B cell (primary cell): ENCODE measurements at regions not wholly inside any gene's neighbourhood (a gene's known extent, or its start where the extent isn't known, plus 50 kb on each side); places are given as distances from the start of the nearest gene placed in this dataset.

ENCODE experiments used
- ATAC-seq: fragments of 200-7000 bp; cut with Tn5 transposase; one replicate; pipeline ENCODE4 v1.10.0; 2021; ENCODE audit warnings: low read depth, mild to moderate bottlenecking, moderate number of reproducible peaks, moderate library complexity
- CTCF ChIA-PET: fragments of 350-600 bp; sonication (Branson Sonifier 250); formaldehyde crosslinking; loops from one replicate; lab custom pipeline; 2021; ENCODE audit warnings: antibody characterized with exemption, inconsistent platforms; lab: Charles Lee
- POLR2A ChIA-PET: fragments of 350-600 bp; sonication (Branson Sonifier 250); formaldehyde crosslinking; loops from one replicate; lab custom pipeline; 2021; ENCODE audit warnings: antibody characterized with exemption; lab: Charles Lee
- DNase-seq: peaks from one replicate; pipeline ENCODE4 v3.0.0; 2013
- H2AFZ ChIP-seq: 2 replicates; pipeline ENCODE4 v1.6.1; 2012; ENCODE audit warnings: mild to moderate bottlenecking, low read depth, low read length; ENCODE audit not compliant: insufficient read depth, poor library complexity, severe bottlenecking
- H3K27ac ChIP-seq, 2 donors: 1 replicate in 1 of 2; 2 replicates in 1 of 2; pipeline ENCODE4 v1.5.1; 2012 to 2013; ENCODE audit warnings: low read length in 2 of 2, mild to moderate bottlenecking in 2 of 2, moderate library complexity in 1 of 2
- H3K27me3 ChIP-seq, 4 experiments: fragments of 200-600 bp in 1 of 4; sonication (generic) in 1 of 4; replicated peaks in 1 of 4; 1 replicate in 2 of 4; 2 replicates in 2 of 4; pipeline versions ENCODE4 v1.6.1 to v1.7.0; 2013 to 2016; ENCODE audit warnings: low read length in 3 of 4, mild to moderate bottlenecking in 2 of 4, mixed read lengths in 1 of 4, moderate library complexity in 1 of 4; ENCODE audit not compliant: insufficient read depth in 4 of 4, control insufficient read depth in 3 of 4; ENCODE audit errors: control extremely low read depth in 1 of 4
- H3K36me3 ChIP-seq, 2 experiments: replicated peaks in 1 of 2; 1 replicate in 1 of 2; 2 replicates in 1 of 2; pipeline versions ENCODE4 v1.6.1 to v1.7.1; 2013; ENCODE audit warnings: low read length in 1 of 2; ENCODE audit not compliant: insufficient read depth in 2 of 2, control insufficient read depth in 1 of 2; ENCODE audit errors: control extremely low read depth in 1 of 2, extremely low read depth in 1 of 2
- H3K4me1 ChIP-seq, 2 donors: fragments of 200-600 bp in 1 of 2; sonication (generic) in 1 of 2; 1 replicate in 1 of 2; 2 replicates in 1 of 2; pipeline versions ENCODE4 v1.5.1 to v1.6.1; 2013 to 2017; ENCODE audit warnings: low read length in 2 of 2; ENCODE audit not compliant: control insufficient read depth in 2 of 2, insufficient read depth in 2 of 2
- H3K4me2 ChIP-seq: replicated peaks from 2 replicates; pipeline ENCODE3; 2012; ENCODE audit warnings: mild to moderate bottlenecking, low read depth, low read length; ENCODE audit not compliant: poor library complexity, severe bottlenecking
- H3K4me3 ChIP-seq, 5 experiments: fragments of 200-600 bp in 1 of 5; sonication (generic) in 1 of 5; 1 replicate in 3 of 5; 2 replicates in 2 of 5; pipeline versions ENCODE4 v1.5.1 to v1.7.0; 2011 to 2016; ENCODE audit warnings: low read length in 4 of 5, mild to moderate bottlenecking in 4 of 5, low read depth in 2 of 5, control low read depth in 1 of 5, moderate library complexity in 1 of 5; ENCODE audit not compliant: insufficient read depth in 1 of 5; ENCODE audit errors: control extremely low read depth in 1 of 5, extremely low read depth in 1 of 5
- H3K79me2 ChIP-seq: fragments of 200-600 bp; sonication (generic); one replicate; pipeline ENCODE4 v1.6.0; 2016; ENCODE audit warnings: low read length; ENCODE audit not compliant: control insufficient read depth, insufficient read depth
- H3K9ac ChIP-seq: fragments of 200-600 bp; sonication (generic); 2 replicates; pipeline ENCODE4 v1.6.1; 2017; ENCODE audit warnings: mild to moderate bottlenecking, low read length, moderate library complexity
- H3K9me3 ChIP-seq, 3 donors: one replicate each; pipeline versions ENCODE4 v1.6.1 to v1.7.1; 2013; ENCODE audit warnings: low read length in 2 of 3; ENCODE audit not compliant: control insufficient read depth in 2 of 3, insufficient read depth in 1 of 3; ENCODE audit errors: control extremely low read depth in 1 of 3
- H4K20me1 ChIP-seq: 2 replicates; pipeline ENCODE4 v1.6.0; 2012; ENCODE audit warnings: mild to moderate bottlenecking, low read length; ENCODE audit not compliant: insufficient read depth, control insufficient read depth, poor library complexity, severe bottlenecking
- H3K27ac Mint-ChIP-seq: one replicate; pipeline ENCODE4 v1.8.0; 2021; ENCODE audit warnings: mixed read lengths
- H3K27me3 Mint-ChIP-seq: one replicate; pipeline ENCODE4 v1.8.0; 2021; ENCODE audit warnings: mixed read lengths
- H3K4me1 Mint-ChIP-seq: one replicate; pipeline ENCODE4 v1.8.0; 2021; ENCODE audit warnings: mixed read lengths
- H3K4me3 Mint-ChIP-seq: one replicate; pipeline ENCODE4 v1.8.0; 2021; ENCODE audit warnings: mixed read lengths
- H3K9me3 Mint-ChIP-seq: one replicate; pipeline ENCODE4 v1.8.0; 2022; ENCODE audit warnings: mixed read lengths; ENCODE audit not compliant: insufficient read depth
- EZH2 ChIP-seq: IDR thresholded peaks from 2 replicates; pipeline ENCODE4 v1.6.1; 2012; ENCODE audit warnings: borderline replicate concordance, low read depth, mild to moderate bottlenecking, moderate library complexity, low read length; ENCODE audit not compliant: insufficient read depth, poor library complexity, severe bottlenecking
- WGBS: methylation state at CpG from one replicate; pipeline ENCODE4 v1.1.5; 2013; ENCODE audit warnings: missing lambda C conversion rate; ENCODE audit not compliant: insufficient coverage; 5-methylcytosine and 5-hydroxymethylcytosine counted together
- intact Hi-C: fragments of 100-400 bp; cut with micrococcal nuclease; formaldehyde crosslinking; loops from one replicate; pipeline ENCODE4 v1.10.0; 2022
- TF ChIP-seq, protein P1 (sequence below): fragments of 200-600 bp; IDR thresholded peaks from one replicate; pipeline ENCODE4 v1.8.0; 2022; ENCODE audit warnings: antibody characterized with exemption, mild to moderate bottlenecking

DNA sequence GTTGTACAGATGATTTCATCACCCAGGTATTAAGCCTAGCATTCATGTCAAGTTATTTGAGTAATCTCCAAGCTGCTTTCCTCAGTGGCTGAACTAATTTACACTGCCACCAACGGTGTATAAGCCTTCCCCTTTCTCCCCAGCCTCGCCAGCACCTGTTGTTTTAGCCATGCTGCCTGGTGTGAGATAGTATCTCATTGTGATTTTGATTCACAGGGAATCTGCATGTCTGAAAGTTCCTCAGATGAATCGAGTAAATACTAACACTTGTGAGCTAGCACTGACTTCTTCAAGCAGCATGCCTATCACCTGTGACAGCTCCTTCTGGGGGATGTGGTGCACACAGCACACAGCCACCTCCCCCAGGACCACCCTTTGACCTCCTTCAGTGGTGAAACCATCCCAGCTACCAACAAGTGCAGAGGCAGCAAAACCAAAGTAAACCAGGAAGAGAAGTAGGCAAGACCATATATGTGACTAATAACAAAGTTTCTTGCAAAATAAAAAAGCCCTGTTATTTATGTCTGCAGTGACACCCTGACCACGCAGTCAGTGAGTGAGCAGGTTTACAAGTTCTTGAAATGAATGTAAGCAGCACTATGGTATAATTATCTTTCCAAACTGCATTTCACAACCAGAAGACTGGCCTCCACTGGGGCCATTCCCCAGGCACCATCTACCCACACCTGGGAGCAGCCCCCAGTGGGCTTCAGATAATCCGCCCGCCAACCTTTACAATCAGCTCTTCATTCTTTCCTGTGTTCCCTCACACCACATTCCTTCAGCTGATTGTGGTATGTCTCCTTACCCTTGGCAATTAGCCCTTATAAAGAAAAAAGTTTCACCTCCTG is 173.8 kb downstream of the ETS2 start:
- no peaks in the 10 kb centered on the region for H4K20me1 ChIP-seq
- no peak for DNase-seq

DNA sequence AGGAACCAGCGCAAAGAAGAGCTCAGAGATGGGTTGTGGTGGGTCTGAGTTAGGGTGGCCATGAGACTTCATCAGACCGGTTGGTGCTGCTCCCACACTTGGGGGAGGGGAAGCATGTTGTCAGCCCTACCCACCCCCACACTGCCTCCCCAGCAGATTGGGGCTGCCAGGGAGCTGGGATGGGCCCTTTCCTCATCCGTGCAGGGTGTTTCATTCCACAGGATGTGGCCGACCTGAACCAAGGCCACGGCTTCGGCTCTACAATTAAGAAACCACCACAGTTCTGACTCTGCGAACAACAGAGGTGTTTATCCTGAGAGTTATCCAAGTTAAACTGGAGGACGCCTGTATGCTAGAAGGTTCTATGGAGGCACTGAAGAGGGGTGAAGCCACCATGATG is 171.2 kb downstream of the ETS2 start:
- Histone ChIP-seq H2AFZ (no peak overlapping the region), H3K4me1 (no peaks in the 10 kb centered on the region), H3K27ac (no peak overlapping the region), H3K27me3 (peaks cover 0 to 8% (median 0%) of the 10 kb centered on the region in 4 experiments), H3K9ac (no peak overlapping the region), H4K20me1 (no peaks in the 10 kb centered on the region), H3K79me2 (no peaks in the 10 kb centered on the region), H3K4me2 (no peak overlapping the region), H3K4me3 (no peak overlapping the region), H3K9me3 (no peaks in the 10 kb centered on the region), H3K36me3 (no peaks in the 10 kb centered on the region)
- H3K27ac Mint-ChIP-seq = no peak overlapping the region
- ChIA-PET CTCF (no interaction called here), POLR2A (no interaction called here)
- H3K4me1 Mint-ChIP-seq = no peaks in the 10 kb centered on the region
- TF ChIP-seq, protein P1, sequence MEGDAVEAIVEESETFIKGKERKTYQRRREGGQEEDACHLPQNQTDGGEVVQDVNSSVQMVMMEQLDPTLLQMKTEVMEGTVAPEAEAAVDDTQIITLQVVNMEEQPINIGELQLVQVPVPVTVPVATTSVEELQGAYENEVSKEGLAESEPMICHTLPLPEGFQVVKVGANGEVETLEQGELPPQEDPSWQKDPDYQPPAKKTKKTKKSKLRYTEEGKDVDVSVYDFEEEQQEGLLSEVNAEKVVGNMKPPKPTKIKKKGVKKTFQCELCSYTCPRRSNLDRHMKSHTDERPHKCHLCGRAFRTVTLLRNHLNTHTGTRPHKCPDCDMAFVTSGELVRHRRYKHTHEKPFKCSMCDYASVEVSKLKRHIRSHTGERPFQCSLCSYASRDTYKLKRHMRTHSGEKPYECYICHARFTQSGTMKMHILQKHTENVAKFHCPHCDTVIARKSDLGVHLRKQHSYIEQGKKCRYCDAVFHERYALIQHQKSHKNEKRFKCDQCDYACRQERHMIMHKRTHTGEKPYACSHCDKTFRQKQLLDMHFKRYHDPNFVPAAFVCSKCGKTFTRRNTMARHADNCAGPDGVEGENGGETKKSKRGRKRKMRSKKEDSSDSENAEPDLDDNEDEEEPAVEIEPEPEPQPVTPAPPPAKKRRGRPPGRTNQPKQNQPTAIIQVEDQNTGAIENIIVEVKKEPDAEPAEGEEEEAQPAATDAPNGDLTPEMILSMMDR = no peak
- no peak for TF ChIP-seq EZH2
- H3K4me3 Mint-ChIP-seq = no peak overlapping the region
- no peaks in the 10 kb centered on the region for H3K9me3 Mint-ChIP-seq
- 100% methylated on average over 5 of the region's 8 CpGs for WGBS
- no peak for DNase-seq
- no peak for ATAC-seq
- H3K27me3 Mint-ChIP-seq = peaks cover 20% of the 10 kb centered on the region
- intact Hi-C loops = no loop called here

More for the DNA sequence above, 173.8 kb downstream of the ETS2 start:
- TF ChIP-seq, protein P1 = no peak
- TF ChIP-seq EZH2 = no peak
- intact Hi-C loops = no loop called here
- Histone ChIP-seq H3K4me2 (no peak overlapping the region), H3K36me3 (no peaks in the 10 kb centered on the region), H3K79me2 (no peaks in the 10 kb centered on the region), H3K9me3 (peaks cover 0 to 9% (median 0%) of the 10 kb centered on the region in 3 donors), H3K4me3 (no peak overlapping the region), H3K27me3 (peaks cover 0 to 22% (median 5%) of the 10 kb centered on the region in 4 experiments), H3K9ac (no peak overlapping the region), H3K4me1 (no peaks in the 10 kb centered on the region), H2AFZ (no peak overlapping the region), H3K27ac (no peak overlapping the region)
- 47% methylated on average over 3 of the region's 6 CpGs for WGBS
- ChIA-PET POLR2A (no interaction called here), CTCF (no interaction called here)
- H3K4me3 Mint-ChIP-seq = no peak overlapping the region
- no peaks in the 10 kb centered on the region for H3K4me1 Mint-ChIP-seq
- H3K27me3 Mint-ChIP-seq = peaks cover 40% of the 10 kb centered on the region
- ATAC-seq = no peak
- H3K9me3 Mint-ChIP-seq = no peaks in the 10 kb centered on the region
- no peak overlapping the region for H3K27ac Mint-ChIP-seq
